NCI-H226 (cell line): ENCODE measurements at regions not wholly inside any gene's neighbourhood (a gene's known extent, or its start where the extent isn't known, plus 50 kb on each side); places are given as distances from the start of the nearest gene placed in this dataset.

Experiments used
- DNase-seq: peaks from one replicate; pipeline ENCODE4 v3.0.0-alpha.2; 2015

- DNase-seq: no peak
Observed at GRCh38 chr6:111959766-111960165, 86.5 kb upstream of the FYN start.

GRCh38 chr6:111967131-111967530, 86.8 kb upstream of the CCN6 start:
- DNase-seq: no peak

GRCh38 chr6:111970426-111970825, 83.5 kb upstream of the CCN6 start:
- DNase-seq: no peak

- no peak for DNase-seq
Observed at GRCh38 chr6:111971181-111971841, 82.6 kb upstream of the CCN6 start.

- DNase-seq: no peak
Observed at GRCh38 chr6:111971866-111972532, 81.9 kb upstream of the CCN6 start.

GRCh38 chr6:111972745-111973117, 81.2 kb upstream of the CCN6 start:
- no peak for DNase-seq

- peak; percentile 94 for DNase-seq
Observed at GRCh38 chr6:111973118-111973761, 80.7 kb upstream of the CCN6 start.

- DNase-seq: peak; percentile 28
Observed at GRCh38 chr6:111973927-111974639, 79.8 kb upstream of the CCN6 start.

- DNase-seq: no peak
Observed at GRCh38 chr6:111975466-111975865, 78.4 kb upstream of the CCN6 start.

GRCh38 chr6:111976139-111976538, 77.8 kb upstream of the CCN6 start:
- DNase-seq: no peak

GRCh38 chr6:111978532-111979149, 75.3 kb upstream of the CCN6 start:
- DNase-seq: no peak

GRCh38 chr6:111979633-111980032, 74.3 kb upstream of the CCN6 start:
- DNase-seq: no peak

- DNase-seq: no peak
Observed at GRCh38 chr6:111980143-111980542, 73.8 kb upstream of the CCN6 start.

GRCh38 chr6:111980971-111981840, 72.7 kb upstream of the CCN6 start:
- DNase-seq: no peak

- DNase-seq: no peak
Observed at GRCh38 chr6:111982681-111983080, 71.2 kb upstream of the CCN6 start.

- DNase-seq: no peak
Observed at GRCh38 chr6:111983193-111983592, 70.7 kb upstream of the CCN6 start.

- no peak for DNase-seq
Observed at GRCh38 chr6:111984081-111984480, 69.8 kb upstream of the CCN6 start.

GRCh38 chr6:111984516-111985201, 69.2 kb upstream of the CCN6 start:
- DNase-seq: no peak

- peak; percentile 75 for DNase-seq
Observed at GRCh38 chr6:111985202-111985731, 68.6 kb upstream of the CCN6 start.

- no peak for DNase-seq
Observed at GRCh38 chr6:111986651-111987050, 67.3 kb upstream of the CCN6 start.

- DNase-seq: no peak
Observed at GRCh38 chr6:111987295-111987694, 66.6 kb upstream of the CCN6 start.
